Activated naive CD8-positive, alpha-beta T cell treated with anti-CD3 and anti-CD28 coated beads, Interleukin-2, amount 50 U/mL, for 16 hours (primary cell): ENCODE measurements at regions not wholly inside any gene's neighbourhood (a gene's known extent, or its start where the extent isn't known, plus 50 kb on each side); places are given as distances from the start of the nearest gene placed in this dataset.
"Not testable (repeated sequence)": the region's sequence is repeated elsewhere in the genome, so short reads cannot be mapped to it uniquely, and the experiment has no call there.

Experiments used
- DNase-seq: peaks from one replicate; pipeline ENCODE4 v3.0.0-alpha.2; 2020; ENCODE audit warnings: low read depth, low spot score

GRCh38 chr22:47346287-47346686 lies 583.8 kb downstream of the TBC1D22A start:
- DNase-seq: not testable (repeated sequence)

GRCh38 chr22:47345025-47345424 lies 582.6 kb downstream of the TBC1D22A start:
- DNase-seq: no peak

- DNase-seq: no peak
Observed at GRCh38 chr22:47344414-47344813, 582.0 kb downstream of the TBC1D22A start.

GRCh38 chr22:47343611-47344010 lies 581.2 kb downstream of the TBC1D22A start:
- no peak for DNase-seq

- DNase-seq: no peak
Observed at GRCh38 chr22:47342446-47342845, 580.0 kb downstream of the TBC1D22A start.

- DNase-seq: no peak
Observed at GRCh38 chr22:47341464-47341863, 579.0 kb downstream of the TBC1D22A start.

- no peak for DNase-seq
Observed at GRCh38 chr22:47340851-47341436, 578.5 kb downstream of the TBC1D22A start.

GRCh38 chr22:47337161-47337621 lies 574.7 kb downstream of the TBC1D22A start:
- no peak for DNase-seq

- no peak for DNase-seq
Observed at GRCh38 chr22:47335958-47336357, 573.5 kb downstream of the TBC1D22A start.

- no peak for DNase-seq
Observed at GRCh38 chr22:47335460-47335859, 573.0 kb downstream of the TBC1D22A start.

GRCh38 chr22:47334601-47335000 lies 572.2 kb downstream of the TBC1D22A start:
- DNase-seq: no peak

- DNase-seq: no peak
Observed at GRCh38 chr22:47333625-47334024, 571.2 kb downstream of the TBC1D22A start.

- DNase-seq: no peak
Observed at GRCh38 chr22:47332246-47332980, 570.0 kb downstream of the TBC1D22A start.

- DNase-seq: no peak
Observed at GRCh38 chr22:47331750-47332149, 569.3 kb downstream of the TBC1D22A start.

- no peak for DNase-seq
Observed at GRCh38 chr22:47329727-47330650, 567.5 kb downstream of the TBC1D22A start.

GRCh38 chr22:47328550-47329243 lies 566.2 kb downstream of the TBC1D22A start:
- no peak for DNase-seq

- no peak for DNase-seq
Observed at GRCh38 chr22:47327241-47327640, 564.8 kb downstream of the TBC1D22A start.

GRCh38 chr22:47325249-47325648 lies 562.8 kb downstream of the TBC1D22A start:
- no peak for DNase-seq

- no peak for DNase-seq
Observed at GRCh38 chr22:47324435-47324990, 562.1 kb downstream of the TBC1D22A start.

GRCh38 chr22:47323518-47323917 lies 561.1 kb downstream of the TBC1D22A start:
- no peak for DNase-seq

GRCh38 chr22:47322854-47323253 lies 560.4 kb downstream of the TBC1D22A start:
- no peak for DNase-seq
